ENCODE measurements at regions not wholly inside any gene's neighbourhood (a gene's known extent, or its start where the extent isn't known, plus 50 kb on each side); places are given as distances from the start of the nearest gene placed in this dataset.

DNA sequence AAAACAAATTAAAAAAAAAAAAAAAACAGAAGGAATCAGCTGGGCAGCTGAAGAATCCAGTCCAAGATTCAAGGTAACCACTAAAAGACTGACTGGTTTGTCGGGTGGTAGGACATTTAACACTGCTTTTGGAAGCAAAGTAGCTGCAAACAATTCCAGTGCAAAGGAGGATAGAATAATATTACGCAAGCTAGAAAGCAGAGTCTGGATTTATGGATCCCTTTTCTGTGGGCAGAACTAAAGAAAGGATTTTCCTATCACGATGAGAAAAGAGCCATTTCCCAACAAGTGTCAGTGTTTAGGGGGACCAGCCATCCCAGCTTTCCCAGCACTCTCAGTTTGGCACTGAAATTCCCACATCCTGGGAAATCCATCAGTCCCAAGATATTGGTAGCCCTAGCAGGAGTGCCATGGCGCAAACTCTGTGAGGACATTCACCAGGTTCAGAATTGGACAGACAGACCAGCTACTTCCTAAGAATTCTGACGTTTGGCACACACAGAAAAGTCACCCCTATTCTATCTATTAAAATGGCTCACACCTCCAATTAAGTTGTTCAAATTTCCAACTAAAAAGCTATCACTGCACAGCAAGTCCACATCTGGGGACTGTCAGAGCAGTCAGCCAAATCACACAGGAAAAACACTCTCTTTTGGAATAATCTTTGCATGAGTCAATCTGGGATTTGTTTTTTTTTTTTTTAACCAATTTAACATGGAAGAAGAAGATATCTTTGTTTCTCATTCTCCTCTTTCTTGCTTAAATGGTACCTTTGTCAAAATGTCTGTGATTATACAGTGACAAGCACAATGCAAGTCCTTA, 356.8 kb upstream of the ARID1B start:
- no peak overlapping the region for H3K4me3 ChIP-seq
- H3K27ac ChIP-seq = no peak overlapping the region
- TF ChIP-seq, protein P1, sequence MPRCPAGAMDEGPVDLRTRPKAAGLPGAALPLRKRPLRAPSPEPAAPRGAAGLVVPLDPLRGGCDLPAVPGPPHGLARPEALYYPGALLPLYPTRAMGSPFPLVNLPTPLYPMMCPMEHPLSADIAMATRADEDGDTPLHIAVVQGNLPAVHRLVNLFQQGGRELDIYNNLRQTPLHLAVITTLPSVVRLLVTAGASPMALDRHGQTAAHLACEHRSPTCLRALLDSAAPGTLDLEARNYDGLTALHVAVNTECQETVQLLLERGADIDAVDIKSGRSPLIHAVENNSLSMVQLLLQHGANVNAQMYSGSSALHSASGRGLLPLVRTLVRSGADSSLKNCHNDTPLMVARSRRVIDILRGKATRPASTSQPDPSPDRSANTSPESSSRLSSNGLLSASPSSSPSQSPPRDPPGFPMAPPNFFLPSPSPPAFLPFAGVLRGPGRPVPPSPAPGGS (IDR thresholded peaks at IDR 0.05) = no peak
- TF ChIP-seq EP300 (IDR thresholded peaks at IDR 0.05) (no peak), EHMT2 (IDR thresholded peaks at IDR 0.05; ENCODE audit: low read depth) (no peak), MAZ (IDR thresholded peaks at IDR 0.05; ENCODE audit: borderline replicate concordance, low read depth, low read length) (no peak)
- TF ChIP-seq, protein P2, sequence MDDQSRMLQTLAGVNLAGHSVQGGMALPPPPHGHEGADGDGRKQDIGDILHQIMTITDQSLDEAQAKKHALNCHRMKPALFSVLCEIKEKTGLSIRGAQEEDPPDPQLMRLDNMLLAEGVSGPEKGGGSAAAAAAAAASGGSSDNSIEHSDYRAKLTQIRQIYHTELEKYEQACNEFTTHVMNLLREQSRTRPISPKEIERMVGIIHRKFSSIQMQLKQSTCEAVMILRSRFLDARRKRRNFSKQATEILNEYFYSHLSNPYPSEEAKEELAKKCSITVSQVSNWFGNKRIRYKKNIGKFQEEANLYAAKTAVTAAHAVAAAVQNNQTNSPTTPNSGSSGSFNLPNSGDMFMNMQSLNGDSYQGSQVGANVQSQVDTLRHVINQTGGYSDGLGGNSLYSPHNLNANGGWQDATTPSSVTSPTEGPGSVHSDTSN (IDR thresholded peaks at IDR 0.05) = no peak
- ChIA-PET CTCF (interaction anchor here (1.0 kb wide), 1 partner anchor 86 kb away, joined by 3 read pairs; no protein-coding TSS in a partner anchor), POLR2A (no interaction called here)
- no peak for FAIRE-seq
- no peak overlapping the region for H3K4me2 ChIP-seq
- H3K4me1 ChIP-seq = no peaks in the 10 kb centered on the region
- no peak for DNase-seq (ENCODE audit: low read depth in 1 of 2, low spot score in 1 of 2)
- no peaks in the 10 kb centered on the region for H3K9me3 ChIP-seq
- WGBS (ENCODE audit: missing lambda C conversion rate) = 34% methylated on average over 5 of the region's 5 CpGs
- no peak for ATAC-seq

DNA sequence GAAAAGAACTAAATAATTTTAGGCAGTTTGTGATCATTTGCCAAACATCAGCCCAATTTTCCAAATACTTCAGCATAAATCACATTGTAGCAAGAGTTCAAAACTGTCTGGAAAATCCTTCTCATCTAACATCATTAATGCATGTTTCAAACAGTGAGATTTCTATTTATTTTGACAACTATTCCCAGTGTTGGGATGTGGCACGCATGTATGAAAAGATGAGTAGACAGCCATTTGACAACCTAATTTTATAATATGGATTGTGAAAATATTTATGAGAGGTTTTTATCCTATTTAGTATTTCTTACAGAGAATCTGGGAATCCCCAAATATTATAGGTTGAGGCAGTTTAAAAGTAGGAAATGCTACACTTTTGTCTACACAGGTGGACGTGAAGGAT, 357.6 kb upstream of the ARID1B start:
- no peak for ATAC-seq
- 69% methylated on average over 2 of the region's 2 CpGs for WGBS (ENCODE audit: missing lambda C conversion rate)
- DNase-seq (ENCODE audit: low read depth in 1 of 2, low spot score in 1 of 2) = no peak
- no peak for TF ChIP-seq ZNF302 (CRISPR knock-in tag; IDR thresholded peaks at IDR 0.05)
- TF ChIP-seq ESRRA (IDR thresholded peaks at IDR 0.05; ENCODE audit: borderline replicate concordance, low read length) = no peak
- TF ChIP-seq, protein P3, sequence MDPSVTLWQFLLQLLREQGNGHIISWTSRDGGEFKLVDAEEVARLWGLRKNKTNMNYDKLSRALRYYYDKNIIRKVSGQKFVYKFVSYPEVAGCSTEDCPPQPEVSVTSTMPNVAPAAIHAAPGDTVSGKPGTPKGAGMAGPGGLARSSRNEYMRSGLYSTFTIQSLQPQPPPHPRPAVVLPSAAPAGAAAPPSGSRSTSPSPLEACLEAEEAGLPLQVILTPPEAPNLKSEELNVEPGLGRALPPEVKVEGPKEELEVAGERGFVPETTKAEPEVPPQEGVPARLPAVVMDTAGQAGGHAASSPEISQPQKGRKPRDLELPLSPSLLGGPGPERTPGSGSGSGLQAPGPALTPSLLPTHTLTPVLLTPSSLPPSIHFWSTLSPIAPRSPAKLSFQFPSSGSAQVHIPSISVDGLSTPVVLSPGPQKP (IDR thresholded peaks at IDR 0.05; ENCODE audit: low read depth, low read length) = no peak
- TF ChIP-seq TFCP2L1 (CRISPR knock-in tag; IDR thresholded peaks at IDR 0.05) = no peak
- no peak for TF ChIP-seq KDM1A (IDR thresholded peaks at IDR 0.05; ENCODE audit: low read depth)
- no peak for TF ChIP-seq POLR2AphosphoS2 (conservative IDR thresholded peaks at IDR 0.05; ENCODE audit: low read length)
- no peak for TF ChIP-seq RCOR1 (IDR thresholded peaks at IDR 0.05; ENCODE audit: low read depth, low read length)
- TF ChIP-seq, protein P4, sequence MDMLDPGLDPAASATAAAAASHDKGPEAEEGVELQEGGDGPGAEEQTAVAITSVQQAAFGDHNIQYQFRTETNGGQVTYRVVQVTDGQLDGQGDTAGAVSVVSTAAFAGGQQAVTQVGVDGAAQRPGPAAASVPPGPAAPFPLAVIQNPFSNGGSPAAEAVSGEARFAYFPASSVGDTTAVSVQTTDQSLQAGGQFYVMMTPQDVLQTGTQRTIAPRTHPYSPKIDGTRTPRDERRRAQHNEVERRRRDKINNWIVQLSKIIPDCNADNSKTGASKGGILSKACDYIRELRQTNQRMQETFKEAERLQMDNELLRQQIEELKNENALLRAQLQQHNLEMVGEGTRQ (IDR thresholded peaks at IDR 0.05) = no peak
- TF ChIP-seq HEYL (CRISPR knock-in tag; IDR thresholded peaks at IDR 0.05) = no peak
- CTCF ChIA-PET = no interaction called here
- H3K4me2 ChIP-seq = no peak overlapping the region
- H3K4me3 ChIP-seq = no peak overlapping the region
- POLR2A ChIA-PET = no interaction called here
- no peak overlapping the region for H3K27ac ChIP-seq
- H3K9me3 ChIP-seq = no peaks in the 10 kb centered on the region
- H3K4me1 ChIP-seq = no peaks in the 10 kb centered on the region
- FAIRE-seq = no peak

DNA sequence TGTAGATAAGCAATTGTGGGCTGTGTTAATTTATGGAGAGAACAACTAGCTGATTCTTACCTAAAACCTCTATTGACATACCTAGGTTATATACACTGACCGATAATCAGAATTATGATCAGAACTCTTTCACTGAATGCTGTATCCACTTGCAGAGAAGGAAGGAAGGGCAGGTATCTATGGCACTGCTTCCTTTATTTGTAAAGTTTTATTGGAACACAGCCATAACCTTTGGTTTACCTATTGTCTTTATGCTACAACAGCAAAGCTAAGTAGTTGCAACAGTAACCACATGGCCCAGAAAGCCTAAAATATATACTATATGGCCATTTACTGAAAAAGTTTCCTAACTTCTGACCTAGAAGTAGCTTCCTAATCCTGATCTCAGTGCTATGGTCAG, 358.9 kb upstream of the ARID1B start:
- TF ChIP-seq, protein P5, sequence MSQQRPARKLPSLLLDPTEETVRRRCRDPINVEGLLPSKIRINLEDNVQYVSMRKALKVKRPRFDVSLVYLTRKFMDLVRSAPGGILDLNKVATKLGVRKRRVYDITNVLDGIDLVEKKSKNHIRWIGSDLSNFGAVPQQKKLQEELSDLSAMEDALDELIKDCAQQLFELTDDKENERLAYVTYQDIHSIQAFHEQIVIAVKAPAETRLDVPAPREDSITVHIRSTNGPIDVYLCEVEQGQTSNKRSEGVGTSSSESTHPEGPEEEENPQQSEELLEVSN (IDR thresholded peaks at IDR 0.05; ENCODE audit: borderline replicate concordance, low read depth) = no peak
- TF ChIP-seq MAFK (IDR thresholded peaks at IDR 0.05; ENCODE audit: partially characterized antibody) (no peak), RAD21 (conservative IDR thresholded peaks at IDR 0.05 in 1 of 2, IDR thresholded peaks at IDR 0.05 in 1 of 2) (no peak), SREBF2 (IDR thresholded peaks at IDR 0.05) (no peak), PHF8 (IDR thresholded peaks at IDR 0.05; ENCODE audit: borderline replicate concordance, low read depth) (no peak), JUN (IDR thresholded peaks at IDR 0.05) (no peak), EHMT2 (IDR thresholded peaks at IDR 0.05; ENCODE audit: low read depth) (no peak), FOXS1 (CRISPR knock-in tag; IDR thresholded peaks at IDR 0.05) (no peak)
- WGBS (ENCODE audit: missing lambda C conversion rate) = 93% methylated on average over 1 of the region's 1 CpG
- H3K27ac ChIP-seq = no peak overlapping the region
- no peaks in the 10 kb centered on the region for H3K4me1 ChIP-seq
- ATAC-seq (no peak), DNase-seq (ENCODE audit: low read depth in 1 of 2, low spot score in 1 of 2) (no peak), FAIRE-seq (no peak)
- ChIA-PET POLR2A (no interaction called here), CTCF (interaction anchor here (0.6 to 1.1 kb wide), 2 partner anchors 21 to 1906 kb away, joined by 3 read pairs; no protein-coding TSS in a partner anchor)
- no peak overlapping the region for H3K4me3 ChIP-seq
- no peaks in the 10 kb centered on the region for H3K9me3 ChIP-seq
- H3K4me2 ChIP-seq = no peak overlapping the region

Data from A549 (cell line).